Fibroblast of pulmonary artery (primary cell): ENCODE measurements at regions not wholly inside any gene's neighbourhood (a gene's known extent, or its start where the extent isn't known, plus 50 kb on each side); places are given as distances from the start of the nearest gene placed in this dataset.

ENCODE experiments used
- DNase-seq: peaks from one replicate; pipeline ENCODE4 v3.0.0-alpha.2; 2010; ENCODE audit warnings: low read depth
- H3K4me3 ChIP-seq: replicated peaks from 2 replicates; pipeline ENCODE4 v1.5.1; 2011; ENCODE audit warnings: low read depth, mild to moderate bottlenecking, control low read depth, low read length, moderate library complexity
- CTCF ChIP-seq: IDR thresholded peaks from 2 replicates; pipeline ENCODE4 v1.5.1; 2011; ENCODE audit warnings: mild to moderate bottlenecking, control low read depth, low read length, inconsistent platforms; ENCODE audit errors: missing control alignments

- no peak for TF ChIP-seq CTCF
- DNase-seq = no peak
Observed at GRCh38 chr4:66235876-66236275, 565.6 kb upstream of the EPHA5 start.

GRCh38 chr4:66229885-66230284 lies 559.6 kb upstream of the EPHA5 start:
- TF ChIP-seq CTCF = no peak
- no peak for DNase-seq

More at GRCh38 chr4:66235876-66236275, 565.6 kb upstream of the EPHA5 start:
- H3K4me3 ChIP-seq = no peak overlapping the region

GRCh38 chr4:66225539-66225938 lies 555.2 kb upstream of the EPHA5 start:
- no peak for DNase-seq
- no peak overlapping the region for H3K4me3 ChIP-seq
- TF ChIP-seq CTCF = no peak

More at GRCh38 chr4:66229885-66230284, 559.6 kb upstream of the EPHA5 start:
- H3K4me3 ChIP-seq = no peak overlapping the region

GRCh38 chr4:66223068-66223703 lies 552.9 kb upstream of the EPHA5 start:
- DNase-seq = no peak
- no peak overlapping the region for H3K4me3 ChIP-seq
- TF ChIP-seq CTCF = no peak

- no peak for DNase-seq
- no peak for TF ChIP-seq CTCF
Observed at GRCh38 chr4:66219401-66219800, 549.1 kb upstream of the EPHA5 start.

GRCh38 chr4:66216252-66216651 lies 546.0 kb upstream of the EPHA5 start:
- no peak for TF ChIP-seq CTCF

More at GRCh38 chr4:66219401-66219800, 549.1 kb upstream of the EPHA5 start:
- H3K4me3 ChIP-seq = no peak overlapping the region

GRCh38 chr4:66212489-66212888 lies 542.2 kb upstream of the EPHA5 start:
- DNase-seq = no peak
- no peak for TF ChIP-seq CTCF
- H3K4me3 ChIP-seq = no peak overlapping the region

More at GRCh38 chr4:66216252-66216651, 546.0 kb upstream of the EPHA5 start:
- DNase-seq = no peak
- H3K4me3 ChIP-seq = no peak overlapping the region
